ENCODE measurements at regions not wholly inside any gene's neighbourhood (a gene's known extent, or its start where the extent isn't known, plus 50 kb on each side); places are given as distances from the start of the nearest gene placed in this dataset.
"Not testable (repeated sequence)": the region's sequence is repeated elsewhere in the genome, so short reads cannot be mapped to it uniquely, and the experiment has no call there.

DNA sequence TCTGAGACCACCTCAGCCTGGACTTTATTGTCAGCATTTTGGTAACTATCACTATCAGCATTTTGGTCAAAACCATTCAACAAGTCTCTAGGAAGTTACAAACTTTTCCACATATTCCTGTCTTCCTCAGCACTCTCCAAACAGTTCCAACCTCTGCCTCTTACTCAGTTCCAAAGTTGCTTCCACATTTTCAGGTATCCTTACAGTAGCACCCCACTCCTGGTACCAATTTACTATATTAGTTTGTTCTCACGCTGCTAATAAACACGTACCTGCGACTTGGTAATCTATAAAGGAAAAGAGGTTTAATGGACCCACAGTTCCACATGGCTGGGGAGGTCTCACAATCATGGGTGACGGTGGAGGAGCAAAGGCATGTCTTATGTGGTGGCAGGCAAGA lies 551.3 kb downstream of the DMRTA1 start:
- DNase-seq, result no peak

DNA sequence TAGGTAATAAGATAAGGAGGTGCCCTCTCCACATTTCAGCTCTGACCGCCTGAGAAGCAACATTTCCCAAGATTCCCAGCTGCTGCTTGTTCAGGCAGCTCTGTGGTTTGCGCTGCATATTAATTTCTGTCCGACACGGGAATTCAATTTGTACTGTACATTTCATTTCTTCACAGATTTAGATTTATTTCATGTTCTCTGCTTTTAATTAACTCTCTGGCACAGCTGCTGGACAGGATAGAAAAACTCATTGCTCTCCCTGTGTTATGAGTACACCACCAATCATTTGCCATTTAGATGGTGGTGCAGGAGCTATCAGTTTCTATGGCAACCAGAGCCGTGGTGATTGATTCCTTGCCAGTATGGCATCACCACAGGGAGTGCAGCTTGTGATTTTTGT lies 558.5 kb downstream of the DMRTA1 start:
- no peak for DNase-seq

DNA sequence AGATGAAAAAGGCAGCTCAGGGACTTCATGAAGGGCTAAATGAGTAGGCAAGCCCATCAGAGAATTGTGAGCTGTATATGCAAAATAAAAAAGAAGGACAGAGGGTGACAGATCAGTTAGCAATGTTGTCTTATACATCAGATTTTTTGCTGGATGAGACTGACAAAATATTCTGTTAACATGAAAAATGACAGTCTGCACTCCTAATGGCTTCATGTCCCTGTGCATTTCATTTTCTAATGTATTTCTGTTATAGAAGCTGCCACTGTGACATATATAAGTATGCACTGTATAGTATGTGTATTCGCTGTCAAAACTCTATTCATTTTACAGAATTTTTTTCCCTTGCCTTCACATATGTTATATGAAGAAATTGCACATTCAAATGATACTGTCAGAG lies 559.5 kb downstream of the DMRTA1 start:
- no peak for DNase-seq

DNA sequence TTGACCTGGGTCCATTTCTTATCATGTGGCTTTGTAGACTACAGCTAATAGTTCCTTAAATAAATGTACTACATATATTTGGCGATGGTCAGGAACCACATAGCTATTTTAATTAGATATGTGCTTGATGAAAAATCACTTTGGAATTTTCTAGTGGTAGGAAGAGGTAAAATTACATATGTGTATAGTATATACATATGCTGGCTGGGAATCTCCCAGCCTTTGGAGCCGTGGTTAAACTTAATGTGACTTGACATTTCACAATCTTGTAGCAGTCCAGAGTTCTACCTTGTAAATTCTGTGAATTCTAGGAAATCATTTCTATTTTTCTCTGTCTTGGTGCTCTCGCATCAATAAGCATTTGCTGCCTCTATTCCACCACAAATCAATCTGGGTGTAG lies 565.0 kb downstream of the DMRTA1 start:
- no peak for DNase-seq

DNA sequence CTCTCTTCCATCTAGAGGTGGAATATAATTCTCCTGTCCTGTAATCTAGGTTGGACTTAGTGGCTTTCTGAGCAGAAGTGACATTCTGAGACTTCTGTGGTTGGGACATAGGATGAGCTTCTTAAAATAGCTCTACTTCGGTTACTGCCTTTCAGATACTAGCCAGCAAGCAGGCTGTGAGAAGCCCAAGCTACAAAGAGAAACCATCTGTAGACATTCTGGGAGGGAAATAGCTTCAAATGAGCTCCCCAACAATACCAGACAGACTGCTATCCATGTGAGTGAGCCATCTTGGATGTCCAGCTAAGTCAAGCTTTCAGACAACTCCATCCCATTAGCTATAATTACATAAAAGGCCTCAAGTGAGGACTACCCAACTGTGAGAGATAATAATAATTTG lies 568.9 kb downstream of the DMRTA1 start:
- no peak for DNase-seq

DNA sequence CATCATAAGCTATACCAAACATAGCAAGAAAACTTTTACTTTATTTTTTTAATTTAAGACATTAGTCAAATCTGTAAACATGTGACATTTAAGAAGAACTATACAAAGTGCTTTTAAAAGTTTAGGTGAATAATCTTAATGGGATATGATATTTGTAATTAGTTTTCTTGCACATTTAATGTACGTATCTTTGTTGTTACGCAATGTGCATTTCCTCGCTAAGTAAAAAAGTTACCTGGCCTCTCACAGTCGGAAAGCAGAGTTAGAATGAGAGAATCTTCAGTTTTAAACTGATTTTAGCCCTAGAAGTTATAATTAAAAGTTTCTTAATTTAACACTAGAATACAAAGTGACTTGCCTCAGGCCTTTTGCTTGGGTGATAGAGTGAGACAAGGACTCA lies 589.8 kb downstream of the DMRTA1 start:
- DNase-seq, result no peak

DNA sequence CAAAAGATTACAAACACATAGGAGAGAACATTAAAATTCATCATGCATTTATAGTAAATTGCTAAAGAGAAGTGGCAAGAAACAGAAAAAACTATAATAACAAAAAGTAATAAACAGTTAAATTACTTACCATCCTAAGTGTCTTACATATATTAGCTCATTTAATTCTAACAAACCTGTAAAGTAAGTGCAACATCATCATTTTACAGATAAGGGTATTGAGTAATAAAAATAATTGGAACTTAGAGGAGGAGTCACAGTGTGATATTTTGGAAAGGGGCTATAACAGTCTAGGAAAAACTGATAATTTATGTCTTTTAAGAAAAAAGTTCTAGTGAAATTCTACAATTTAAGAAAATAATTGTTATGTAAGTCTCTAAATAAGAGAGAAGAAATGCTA lies 592.8 kb downstream of the DMRTA1 start:
- DNase-seq, result no peak

DNA sequence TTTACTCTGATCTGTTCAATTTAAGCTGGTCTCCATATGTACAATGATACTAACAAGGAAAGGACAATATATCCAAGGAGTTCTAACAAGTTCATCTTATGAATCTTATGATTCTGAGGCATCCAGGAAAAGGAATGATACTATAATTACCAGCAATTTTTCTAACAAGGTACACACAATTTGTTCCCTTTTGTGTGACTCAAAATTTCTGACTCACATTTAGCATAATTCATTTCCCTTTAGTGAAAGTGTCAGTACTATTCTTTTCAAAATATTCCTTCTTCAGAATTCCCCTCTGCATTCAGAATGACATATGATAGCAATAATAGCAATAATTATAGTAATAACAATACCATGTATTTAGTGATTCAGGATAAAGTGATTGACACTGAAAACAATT lies 594.8 kb downstream of the DMRTA1 start:
- DNase-seq, result no peak

DNA sequence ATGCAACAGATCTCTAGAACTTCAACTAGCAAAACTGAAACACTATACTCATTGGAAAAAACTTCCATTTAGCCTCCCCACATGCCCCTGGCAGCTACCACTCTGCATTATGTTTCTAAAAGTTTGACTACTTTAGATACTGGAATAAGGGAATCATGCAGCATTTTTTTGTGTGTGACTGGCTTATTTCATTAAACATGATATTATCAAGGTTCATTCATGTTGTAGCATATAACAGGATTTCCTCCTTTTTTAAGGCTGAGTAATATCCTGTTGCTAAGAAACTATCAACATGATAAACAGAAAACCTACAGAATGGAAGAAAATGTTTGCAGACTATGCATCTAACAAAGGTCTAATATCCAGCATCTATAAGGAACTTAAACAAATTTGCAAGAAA lies 597.9 kb downstream of the DMRTA1 start:
- DNase-seq, result no peak

DNA sequence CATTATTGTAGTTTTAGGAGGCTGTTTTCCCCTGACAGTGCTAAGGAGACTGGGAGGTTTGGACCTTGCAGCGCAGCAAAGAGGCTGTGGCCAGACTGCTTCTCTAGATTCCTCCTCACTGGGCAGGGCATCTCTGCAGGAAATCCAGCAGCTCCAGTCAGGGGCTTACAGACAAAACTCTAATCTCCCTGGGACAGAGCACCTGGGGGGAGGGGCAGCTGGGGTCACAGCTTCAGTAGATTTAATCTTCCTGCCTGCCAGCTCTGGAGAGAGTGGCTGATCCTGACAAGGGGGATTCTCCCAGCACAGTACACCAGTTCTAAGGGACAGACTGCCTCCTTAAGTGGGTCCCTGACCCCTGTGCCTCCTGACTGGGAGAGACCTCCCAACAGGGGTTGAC lies 599.4 kb downstream of the DMRTA1 start:
- DNase-seq, result not testable (repeated sequence)

DNA sequence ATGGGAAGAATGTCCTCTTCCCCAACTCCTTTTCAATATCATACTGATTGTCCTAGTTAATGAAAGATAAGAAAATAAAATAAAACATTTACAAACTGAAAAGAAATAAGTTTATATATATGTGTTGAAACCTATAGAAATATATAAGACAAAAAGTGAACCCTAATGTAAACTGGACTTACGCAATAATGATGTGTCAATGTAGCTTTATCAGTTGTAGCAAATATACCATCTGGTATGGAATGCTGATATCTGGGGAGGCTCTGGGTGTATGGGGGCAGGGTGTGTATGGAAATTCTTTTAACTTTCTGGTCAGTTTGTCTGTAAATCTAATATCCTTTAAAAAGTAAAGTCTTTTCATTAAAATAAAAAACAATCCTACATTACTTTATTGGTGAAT lies 603.9 kb downstream of the DMRTA1 start:
- no peak for DNase-seq

DNA sequence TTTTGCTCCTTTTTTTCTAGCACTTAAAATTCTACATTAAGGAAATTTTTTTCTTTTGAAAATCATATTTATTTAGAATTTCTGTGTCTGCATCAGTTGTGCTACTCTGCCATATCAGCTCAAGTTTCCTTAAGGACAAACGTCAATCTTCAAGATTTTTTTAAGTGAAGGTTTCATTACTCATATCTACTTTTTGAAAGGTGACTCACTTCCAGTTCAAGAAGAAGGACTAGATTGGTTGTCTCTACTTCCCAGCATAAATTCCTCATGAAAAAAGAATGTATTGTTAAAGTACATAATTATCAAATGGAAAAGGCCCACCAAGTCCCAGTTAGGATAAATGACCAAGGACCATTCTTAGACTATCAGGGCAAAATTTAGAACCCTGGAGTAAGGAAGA lies 626.5 kb downstream of the DMRTA1 start:
- no peak for DNase-seq

DNA sequence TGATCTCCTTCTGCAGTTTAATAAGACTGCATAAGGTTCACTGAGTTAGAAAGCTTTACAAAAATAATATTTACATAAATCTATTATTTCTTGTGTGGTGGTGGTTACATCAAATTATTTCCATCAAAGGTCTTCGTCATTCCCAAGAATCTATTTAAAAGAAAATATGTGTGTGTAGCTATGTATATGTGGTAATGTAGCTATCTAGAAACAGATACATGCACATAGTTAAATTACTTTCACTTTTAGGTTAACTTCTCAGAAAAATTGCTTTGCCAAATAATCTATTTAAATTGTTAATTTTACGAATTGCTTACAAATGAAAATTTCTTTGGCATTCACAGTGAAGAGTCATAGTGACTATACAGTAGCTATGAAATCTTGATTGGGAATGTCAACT lies 633.2 kb downstream of the DMRTA1 start:
- DNase-seq, result no peak

DNA sequence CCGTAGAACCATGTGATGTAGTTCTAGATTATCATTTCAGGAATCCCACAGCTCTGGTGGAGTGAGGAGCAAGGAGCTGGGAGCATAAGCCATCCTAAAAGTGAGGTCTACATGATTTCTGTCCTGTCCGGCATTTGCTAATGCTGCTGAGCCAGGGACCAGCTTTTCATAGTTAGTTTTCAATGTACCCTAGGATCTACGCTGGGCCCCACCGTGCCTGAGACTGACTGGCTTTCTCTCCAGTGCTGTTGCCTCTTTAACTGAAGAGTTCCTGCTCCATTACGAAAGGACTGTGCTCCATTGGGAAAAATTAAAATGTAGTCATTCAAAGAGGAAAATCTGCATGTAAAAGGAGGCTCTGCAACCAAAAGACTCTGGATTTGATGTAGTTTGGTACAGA lies 634.8 kb downstream of the DMRTA1 start:
- DNase-seq, result no peak

DNA sequence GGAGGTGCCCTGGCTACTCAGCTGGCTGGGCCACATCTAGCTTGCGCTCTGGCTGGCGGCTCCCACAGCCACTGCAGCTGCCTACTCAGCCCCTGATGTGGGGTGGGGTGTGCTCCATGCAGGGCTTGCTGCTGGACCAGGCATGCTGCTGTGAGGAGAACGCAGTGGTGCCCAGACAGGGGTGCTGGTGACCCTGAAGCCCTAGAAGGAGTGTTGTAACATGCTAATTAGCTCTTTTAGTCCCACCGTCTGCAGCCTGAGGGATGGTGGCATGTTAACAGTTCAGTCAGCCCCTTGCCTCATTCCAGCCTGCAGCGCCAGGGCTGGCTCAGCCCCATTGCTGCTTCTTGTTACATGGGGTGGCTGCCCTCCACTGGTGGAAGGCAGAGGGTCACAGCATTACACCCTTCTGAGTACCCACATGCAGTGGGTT lies 642.3 kb downstream of the DMRTA1 start:
- DNase-seq, result no peak

DNA sequence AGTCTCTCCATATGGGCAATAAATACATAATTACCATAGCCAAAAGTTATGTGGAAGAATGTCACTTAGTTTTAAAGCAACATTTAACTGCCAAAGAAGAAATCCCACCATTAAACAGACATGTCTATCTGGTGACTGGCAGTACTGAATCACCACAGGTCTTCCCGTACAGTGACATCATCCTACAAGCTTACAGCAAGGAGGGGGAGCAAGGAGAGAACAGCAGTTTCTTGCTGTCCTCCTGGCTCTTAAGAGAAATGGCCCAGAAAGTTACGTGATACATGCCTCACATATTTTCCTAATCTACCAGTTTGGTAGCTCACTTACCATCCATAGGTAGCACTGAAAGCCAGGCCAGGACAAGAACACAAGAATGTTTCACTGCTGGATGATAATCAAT lies 671.0 kb downstream of the DMRTA1 start:
- DNase-seq, result no peak

DNA sequence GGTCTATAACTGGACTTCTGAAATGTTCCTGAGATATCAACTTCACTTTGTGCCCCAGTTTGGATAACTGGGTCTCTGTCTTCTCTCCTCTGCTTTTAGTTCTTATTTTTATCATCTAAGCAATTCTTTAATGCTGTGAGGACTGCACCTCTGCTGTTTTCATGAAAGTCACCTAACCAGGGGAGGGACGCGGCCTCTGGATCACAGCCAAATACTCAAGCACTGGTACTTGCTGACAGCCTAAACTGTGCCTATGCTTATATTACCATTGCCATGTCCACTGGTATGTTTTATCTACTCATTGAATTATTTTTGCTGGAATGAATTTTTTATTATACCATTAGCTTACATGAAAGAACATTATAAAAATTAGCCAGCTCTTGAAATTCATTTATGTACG lies 674.0 kb downstream of the DMRTA1 start:
- DNase-seq, result no peak

DNA sequence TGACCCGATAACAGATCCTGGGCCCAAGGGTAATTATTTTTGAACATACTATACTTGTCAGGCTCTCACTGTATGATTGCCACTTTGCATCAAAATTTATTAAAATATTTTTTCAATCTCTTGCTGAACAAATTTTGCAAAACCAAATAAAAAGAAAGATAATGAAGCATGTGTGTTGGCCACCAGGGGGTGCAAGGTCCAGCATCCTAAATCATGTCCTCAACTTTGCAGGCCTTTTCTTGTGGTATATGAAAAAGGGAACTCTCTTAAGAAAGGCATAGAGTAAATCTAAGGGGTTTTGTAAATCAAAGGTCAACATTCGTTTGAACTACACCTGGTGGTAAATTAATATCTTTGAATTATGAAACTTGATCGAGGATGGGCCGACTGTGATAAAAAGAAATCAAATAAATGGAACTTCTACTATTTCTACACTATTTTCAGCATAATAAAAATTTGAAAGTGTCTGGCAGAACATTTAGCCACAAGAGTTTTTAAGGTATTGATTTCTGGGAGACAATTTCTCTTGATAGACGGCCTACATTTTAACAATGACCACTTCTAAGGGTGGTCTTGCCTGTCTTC lies 676.5 kb downstream of the DMRTA1 start:
- DNase-seq, result peak; percentile 33 to 47 (median 40)

DNA sequence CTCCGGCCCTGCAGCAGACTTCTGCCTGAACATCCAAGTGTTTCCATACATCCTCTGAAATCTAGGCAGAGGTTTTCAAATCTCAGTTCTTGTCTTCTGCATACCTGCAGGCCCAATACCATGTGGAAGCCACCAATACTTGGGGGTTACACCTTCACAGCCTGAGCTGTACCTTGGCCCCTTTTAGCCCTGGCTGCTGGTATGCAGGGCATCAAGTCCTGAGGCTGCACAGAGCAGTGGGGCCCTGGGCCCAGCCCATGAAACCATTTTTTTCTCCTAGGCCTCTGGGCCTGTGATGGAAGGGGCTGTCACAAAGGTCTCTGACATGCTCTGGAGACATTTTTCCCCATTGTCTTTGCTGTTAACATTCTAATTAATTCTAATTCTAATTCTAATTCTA lies 680.6 kb downstream of the ELAVL2 start:
- no peak for DNase-seq

DNA sequence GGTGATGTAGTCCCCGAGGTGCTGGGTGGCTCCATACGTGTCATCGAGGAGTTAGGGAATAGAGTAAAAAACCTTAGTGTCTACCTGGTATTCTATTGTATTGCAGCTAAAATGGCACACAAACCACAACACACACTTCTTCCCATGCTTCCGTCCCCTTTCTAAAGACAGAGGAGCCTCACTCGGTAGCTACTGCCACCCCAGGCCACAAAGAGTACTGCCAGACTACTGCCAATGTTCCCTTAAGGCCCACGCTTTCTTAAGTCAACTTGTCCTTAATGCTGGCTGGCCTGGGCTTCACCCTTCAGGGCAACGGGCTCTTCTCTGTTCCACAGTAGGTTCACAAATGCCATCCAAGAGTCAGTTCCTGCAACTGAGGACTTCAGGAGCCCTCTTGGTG lies 673.0 kb downstream of the ELAVL2 start:
- DNase-seq, result no peak

DNA sequence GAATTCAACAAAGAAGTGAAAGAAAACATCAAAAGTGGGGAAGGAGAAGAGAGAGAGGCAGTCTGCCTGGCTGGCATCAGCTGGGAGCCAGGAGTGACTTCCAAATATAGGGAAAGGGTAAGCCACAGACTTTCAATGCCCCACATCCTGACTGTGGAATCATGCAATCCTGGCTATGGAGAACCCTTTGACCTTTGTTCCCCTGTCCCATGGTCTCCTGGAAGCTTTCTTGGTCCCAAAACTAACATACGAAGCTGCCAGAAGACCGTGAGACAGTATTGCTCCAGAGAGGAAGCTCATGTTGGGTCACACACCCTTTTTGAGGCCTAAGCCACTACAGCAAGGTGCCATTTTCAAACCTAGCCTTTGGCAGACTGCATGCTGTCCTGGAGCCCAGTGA lies 665.5 kb downstream of the ELAVL2 start:
- DNase-seq, result no peak

DNA sequence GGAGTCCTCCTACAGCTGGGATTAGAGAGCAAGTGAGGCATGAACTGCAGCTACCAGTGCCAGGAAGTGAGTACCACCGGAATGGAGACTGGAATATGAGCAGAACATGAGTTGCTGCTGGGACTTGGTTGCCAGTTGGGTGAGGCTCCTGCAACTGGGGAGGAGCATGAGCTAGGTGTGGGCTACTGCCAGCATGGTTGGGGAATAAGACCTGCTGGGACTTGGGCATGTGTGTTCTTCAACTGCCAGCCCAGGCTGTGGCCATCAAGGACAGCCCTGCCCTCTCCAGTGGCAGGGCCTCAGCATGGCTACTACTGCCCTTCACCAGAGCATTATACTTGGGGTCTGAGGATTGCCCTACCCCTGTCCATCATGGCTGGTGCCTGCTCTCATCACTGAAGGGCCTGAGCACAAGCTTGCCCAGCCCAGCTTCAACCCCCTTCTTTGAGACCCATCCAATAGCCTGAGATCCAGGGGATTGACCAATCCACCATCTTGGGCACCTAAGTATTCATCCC lies 665.0 kb downstream of the ELAVL2 start:
- no peak for DNase-seq

DNA sequence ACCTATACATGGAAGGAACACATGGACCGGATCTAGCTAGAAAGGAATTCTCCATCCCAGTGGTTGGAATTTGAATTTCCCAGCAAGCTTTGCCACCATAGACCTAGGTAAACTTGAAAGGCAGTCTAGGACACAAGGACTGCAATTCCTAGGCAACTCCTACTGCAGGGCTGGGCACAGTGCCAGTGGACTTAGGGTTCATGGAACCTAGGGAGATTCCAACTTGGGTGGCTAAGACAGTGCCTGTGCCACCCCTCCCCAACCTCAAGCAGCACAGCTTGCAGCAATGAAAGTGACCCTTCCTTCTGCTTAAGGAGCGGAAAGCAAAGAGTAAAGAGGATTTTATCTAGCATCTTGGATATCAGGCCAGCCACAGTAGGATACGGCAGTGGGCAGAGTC lies 663.3 kb downstream of the ELAVL2 start:
- DNase-seq, result no peak

DNA sequence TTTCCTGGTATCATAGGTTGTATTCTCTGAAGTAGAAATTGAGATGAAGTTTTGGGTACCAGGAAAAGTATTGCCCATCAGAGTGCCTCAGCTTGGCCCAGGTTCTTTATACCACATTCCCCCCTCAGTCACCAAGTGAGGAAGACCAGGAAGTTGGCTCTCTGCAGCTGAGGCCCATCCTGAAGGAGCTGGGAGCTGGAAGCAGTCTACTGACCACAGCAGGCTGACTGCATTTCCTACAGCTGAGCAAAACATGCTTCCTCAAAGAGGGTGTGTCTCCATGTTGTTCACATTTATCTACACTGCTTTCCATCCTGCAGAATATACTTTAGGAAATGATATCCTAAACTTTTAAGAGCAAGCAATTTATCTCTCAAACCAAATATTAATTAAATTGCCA lies 654.6 kb downstream of the ELAVL2 start:
- DNase-seq, result no peak

DNA sequence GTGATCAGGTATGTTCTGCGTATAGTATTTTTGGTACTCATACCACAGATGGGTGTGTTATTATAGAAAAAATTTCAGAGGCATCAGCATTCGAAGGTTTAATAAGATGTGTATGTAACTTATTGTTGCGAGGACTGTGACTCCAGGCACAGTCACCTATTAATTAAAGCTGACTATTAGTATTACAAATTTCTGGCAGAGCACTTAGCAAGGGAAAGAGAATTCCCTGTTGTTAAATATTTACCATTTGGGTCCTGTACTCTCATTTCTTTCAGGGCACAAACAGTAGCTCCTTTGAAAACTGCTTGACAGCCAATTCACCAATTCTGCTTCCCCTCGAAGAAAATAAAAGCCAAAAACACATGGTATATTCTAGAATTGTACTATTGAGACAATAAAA lies 653.8 kb downstream of the ELAVL2 start:
- no peak for DNase-seq

Measured in suppressor macrophage (primary cell).